Esophagus muscularis mucosa (tissue), 4 donors: ENCODE measurements at regions not wholly inside any gene's neighbourhood (a gene's known extent, or its start where the extent isn't known, plus 50 kb on each side); places are given as distances from the start of the nearest gene placed in this dataset.

Experiments
- EP300 ChIP-seq: sonication (generic); formaldehyde crosslinking; IDR thresholded peaks from one replicate; pipeline ENCODE4 v1.6.1; 2017; ENCODE audit warnings: antibody characterized with exemption
- POLR2A ChIP-seq: fragments of 450-650 bp; IDR thresholded peaks from one replicate; pipeline ENCODE4 v1.6.1; 2017; ENCODE audit warnings: antibody characterized with exemption, moderate library complexity, mild to moderate bottlenecking, low read depth
- POLR2AphosphoS5 ChIP-seq, 2 donors: sonication (generic); formaldehyde crosslinking; IDR thresholded peaks; one replicate each; pipeline ENCODE4 v1.6.1; 2017; ENCODE audit warnings: antibody characterized with exemption in 2 of 2
- TF ChIP-seq, protein P1 (sequence below), 3 experiments: fragments of 200-600 bp in 2 of 3; fragments of 450-650 bp in 1 of 3; sonication (generic) in 2 of 3; IDR thresholded peaks; one replicate each; pipeline ENCODE4 v1.5.1; 2017 to 2019; ENCODE audit warnings: antibody characterized with exemption in 3 of 3, mild to moderate bottlenecking in 2 of 3, moderate library complexity in 1 of 3

DNA sequence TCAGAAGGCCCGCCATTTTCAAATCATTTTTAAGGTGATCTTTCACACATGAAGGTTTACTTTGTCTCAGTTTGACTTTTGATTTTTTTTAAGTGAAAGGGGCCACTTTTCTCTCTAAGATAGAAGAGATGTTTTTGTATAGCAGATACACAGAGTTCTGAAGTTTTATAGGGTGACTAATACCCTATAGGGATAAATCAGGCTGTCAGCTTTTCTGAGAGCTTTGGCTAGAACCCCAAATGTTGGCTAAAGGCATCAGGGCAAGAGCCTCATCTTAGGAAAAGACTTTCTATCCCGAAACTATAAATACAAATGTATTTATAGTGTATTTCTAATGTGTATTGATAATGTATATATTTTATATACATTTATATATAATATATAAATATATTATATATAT is 181.4 kb downstream of the TBX18 start:
- no peak for TF ChIP-seq POLR2A
- TF ChIP-seq POLR2AphosphoS5 (IDR thresholded peaks at IDR 0.05): no peak
- TF ChIP-seq, protein P1, sequence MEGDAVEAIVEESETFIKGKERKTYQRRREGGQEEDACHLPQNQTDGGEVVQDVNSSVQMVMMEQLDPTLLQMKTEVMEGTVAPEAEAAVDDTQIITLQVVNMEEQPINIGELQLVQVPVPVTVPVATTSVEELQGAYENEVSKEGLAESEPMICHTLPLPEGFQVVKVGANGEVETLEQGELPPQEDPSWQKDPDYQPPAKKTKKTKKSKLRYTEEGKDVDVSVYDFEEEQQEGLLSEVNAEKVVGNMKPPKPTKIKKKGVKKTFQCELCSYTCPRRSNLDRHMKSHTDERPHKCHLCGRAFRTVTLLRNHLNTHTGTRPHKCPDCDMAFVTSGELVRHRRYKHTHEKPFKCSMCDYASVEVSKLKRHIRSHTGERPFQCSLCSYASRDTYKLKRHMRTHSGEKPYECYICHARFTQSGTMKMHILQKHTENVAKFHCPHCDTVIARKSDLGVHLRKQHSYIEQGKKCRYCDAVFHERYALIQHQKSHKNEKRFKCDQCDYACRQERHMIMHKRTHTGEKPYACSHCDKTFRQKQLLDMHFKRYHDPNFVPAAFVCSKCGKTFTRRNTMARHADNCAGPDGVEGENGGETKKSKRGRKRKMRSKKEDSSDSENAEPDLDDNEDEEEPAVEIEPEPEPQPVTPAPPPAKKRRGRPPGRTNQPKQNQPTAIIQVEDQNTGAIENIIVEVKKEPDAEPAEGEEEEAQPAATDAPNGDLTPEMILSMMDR (IDR thresholded peaks at IDR 0.05): no peak
- TF ChIP-seq EP300: no peak
